Liver (tissue), 8 donors: ENCODE measurements at regions not wholly inside any gene's neighbourhood (a gene's known extent, or its start where the extent isn't known, plus 50 kb on each side); places are given as distances from the start of the nearest gene placed in this dataset.

ENCODE experiments used
- DNase-seq: peaks from one replicate; pipeline ENCODE4 v3.0.0-alpha.2; 2017; ENCODE audit warnings: low spot score
- H3K27ac ChIP-seq, 2 donors: one replicate each; pipeline ENCODE4 v1.7.0; 2013; ENCODE audit warnings: inconsistent platforms in 2 of 2, low read length in 2 of 2, control low read depth in 1 of 2, low read depth in 1 of 2, mild to moderate bottlenecking in 1 of 2
- H3K27me3 ChIP-seq, 4 donors: one replicate each; pipeline versions ENCODE4 v1.6.1 to v1.7.0; 2013; ENCODE audit warnings: low read length in 3 of 4, inconsistent platforms in 1 of 4, mild to moderate bottlenecking in 1 of 4, moderate library complexity in 1 of 4; ENCODE audit not compliant: control insufficient read depth in 4 of 4, insufficient read depth in 4 of 4
- H3K36me3 ChIP-seq, 4 donors: one replicate each; pipeline versions ENCODE4 v1.6.1 to v1.7.0; 2013; ENCODE audit warnings: low read length in 3 of 4, mild to moderate bottlenecking in 3 of 4, low read depth in 1 of 4, moderate library complexity in 1 of 4; ENCODE audit not compliant: control insufficient read depth in 4 of 4, insufficient read depth in 3 of 4
- H3K4me1 ChIP-seq, 4 donors: one replicate each; pipeline versions ENCODE4 v1.6.1 to v1.7.0; 2013; ENCODE audit warnings: low read length in 3 of 4, mild to moderate bottlenecking in 3 of 4, moderate library complexity in 1 of 4; ENCODE audit not compliant: control insufficient read depth in 4 of 4, insufficient read depth in 4 of 4
- H3K4me3 ChIP-seq, 3 donors: one replicate each; pipeline versions ENCODE4 v1.6.1 to v1.7.0; 2013; ENCODE audit warnings: low read length in 3 of 3, control low read depth in 1 of 3, low read depth in 1 of 3, mild to moderate bottlenecking in 1 of 3
- H3K9ac ChIP-seq, 2 donors: one replicate each; pipeline ENCODE4 v1.7.0; 2013; ENCODE audit warnings: low read length in 2 of 2, mild to moderate bottlenecking in 2 of 2, moderate library complexity in 2 of 2, control low read depth in 1 of 2, low read depth in 1 of 2
- H3K9me3 ChIP-seq, 4 donors: one replicate each; pipeline versions ENCODE4 v1.6.1 to v1.7.0; 2013; ENCODE audit warnings: low read length in 3 of 4; ENCODE audit not compliant: control insufficient read depth in 4 of 4
- EGR1 ChIP-seq, 2 donors: IDR thresholded peaks; 2 replicates each; pipeline ENCODE4 v1.6.1; 2016 to 2018; ENCODE audit warnings: antibody characterized with exemption in 2 of 2, low read depth in 2 of 2
- FOXA1 ChIP-seq: IDR thresholded peaks from 2 replicates; pipeline ENCODE4 v1.6.1; 2016; ENCODE audit warnings: antibody characterized with exemption
- FOXA2 ChIP-seq: IDR thresholded peaks from 2 replicates; pipeline ENCODE4 v1.6.1; 2016; ENCODE audit warnings: antibody characterized with exemption
- GABPA ChIP-seq, 2 donors: IDR thresholded peaks in 1 of 2; conservative IDR thresholded peaks in 1 of 2; 2 replicates each; pipeline ENCODE4 v1.6.1; 2016; ENCODE audit warnings: antibody characterized with exemption in 2 of 2, mild to moderate bottlenecking in 1 of 2, moderate library complexity in 1 of 2
- HNF4G ChIP-seq: IDR thresholded peaks from 2 replicates; pipeline ENCODE4 v1.6.1; 2016; ENCODE audit warnings: antibody characterized with exemption
- JUND ChIP-seq, 2 donors: IDR thresholded peaks; 2 replicates each; pipeline ENCODE4 v1.6.1; 2016; ENCODE audit warnings: antibody characterized with exemption in 2 of 2
- NR2F2 ChIP-seq: IDR thresholded peaks from 2 replicates; pipeline ENCODE4 v1.6.1; 2016; ENCODE audit warnings: antibody characterized with exemption
- RAD21 ChIP-seq, 2 donors: IDR thresholded peaks; 2 replicates each; pipeline ENCODE4 v1.6.1; 2016; ENCODE audit warnings: antibody characterized with exemption in 2 of 2, mild to moderate bottlenecking in 2 of 2
- RXRA ChIP-seq, 2 donors: IDR thresholded peaks; 2 replicates each; pipeline ENCODE4 v1.6.1; 2017 to 2018; ENCODE audit warnings: antibody characterized with exemption in 2 of 2, mild to moderate bottlenecking in 1 of 2
- SP1 ChIP-seq: IDR thresholded peaks from 2 replicates; pipeline ENCODE4 v1.6.1; 2018; ENCODE audit warnings: antibody characterized with exemption, mild to moderate bottlenecking
- TAF1 ChIP-seq: conservative IDR thresholded peaks from 2 replicates; pipeline ENCODE4 v1.6.1; 2016; ENCODE audit warnings: antibody characterized with exemption, mild to moderate bottlenecking
- YY1 ChIP-seq: IDR thresholded peaks from 2 replicates; pipeline ENCODE4 v1.6.1; 2016; ENCODE audit warnings: antibody characterized with exemption, mild to moderate bottlenecking
- WGBS: extraction: QIAGEN DNeasy Blood & Tissue Kit; methylation state at CpG from one replicate; pipeline ENCODE4 v1.1.7; 2013; 5-methylcytosine and 5-hydroxymethylcytosine counted together
- TF ChIP-seq, protein P1 (sequence below): fragments of 150-350 bp; IDR thresholded peaks from 2 replicates; pipeline ENCODE4 v1.5.1; 2017; ENCODE audit warnings: improper control_type of control experiment, low read depth, low read length; ENCODE audit not compliant: missing input control
- TF ChIP-seq, protein P2 (sequence below): IDR thresholded peaks from 2 replicates; pipeline ENCODE4 v1.6.1; 2016; ENCODE audit warnings: antibody characterized with exemption
- TF ChIP-seq, protein P3 (sequence below): IDR thresholded peaks from 2 replicates; pipeline ENCODE4 v1.6.1; 2016; ENCODE audit warnings: antibody characterized with exemption
- donor health status: healthy.
- donor health status: healthy.
- donor health status: healthy.
- donor health status: healthy.
- donor health status: healthy.

DNA sequence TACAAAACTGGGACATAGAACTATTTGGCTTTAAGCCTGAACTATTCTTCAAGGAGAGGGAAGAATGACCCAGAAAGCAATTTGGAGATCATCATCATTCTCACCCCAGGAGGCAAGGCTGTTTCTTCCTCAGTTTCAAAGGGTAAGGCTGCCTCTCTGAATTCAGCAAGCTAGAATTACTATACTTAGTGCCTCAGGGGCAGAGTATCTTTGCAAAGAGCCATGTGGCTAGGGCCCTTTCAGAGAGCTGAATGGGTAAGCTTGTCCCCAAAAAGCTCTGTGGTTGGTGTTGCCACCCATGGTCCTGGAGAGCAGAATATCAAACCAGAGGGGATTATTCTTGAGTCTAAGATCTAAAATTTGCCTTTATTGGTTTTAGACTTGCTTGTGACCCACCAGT, 720.3 kb upstream of the ARPP21 start:
- Histone ChIP-seq H3K9me3 (no peaks in the 10 kb centered on the region), H3K27ac (no peak overlapping the region), H3K4me1 (no peaks in the 10 kb centered on the region), H3K4me3 (no peak overlapping the region), H3K27me3 (no peaks in the 10 kb centered on the region), H3K9ac (no peak overlapping the region), H3K36me3 (no peaks in the 10 kb centered on the region)
- no peak for DNase-seq
- TF ChIP-seq, protein P1, sequence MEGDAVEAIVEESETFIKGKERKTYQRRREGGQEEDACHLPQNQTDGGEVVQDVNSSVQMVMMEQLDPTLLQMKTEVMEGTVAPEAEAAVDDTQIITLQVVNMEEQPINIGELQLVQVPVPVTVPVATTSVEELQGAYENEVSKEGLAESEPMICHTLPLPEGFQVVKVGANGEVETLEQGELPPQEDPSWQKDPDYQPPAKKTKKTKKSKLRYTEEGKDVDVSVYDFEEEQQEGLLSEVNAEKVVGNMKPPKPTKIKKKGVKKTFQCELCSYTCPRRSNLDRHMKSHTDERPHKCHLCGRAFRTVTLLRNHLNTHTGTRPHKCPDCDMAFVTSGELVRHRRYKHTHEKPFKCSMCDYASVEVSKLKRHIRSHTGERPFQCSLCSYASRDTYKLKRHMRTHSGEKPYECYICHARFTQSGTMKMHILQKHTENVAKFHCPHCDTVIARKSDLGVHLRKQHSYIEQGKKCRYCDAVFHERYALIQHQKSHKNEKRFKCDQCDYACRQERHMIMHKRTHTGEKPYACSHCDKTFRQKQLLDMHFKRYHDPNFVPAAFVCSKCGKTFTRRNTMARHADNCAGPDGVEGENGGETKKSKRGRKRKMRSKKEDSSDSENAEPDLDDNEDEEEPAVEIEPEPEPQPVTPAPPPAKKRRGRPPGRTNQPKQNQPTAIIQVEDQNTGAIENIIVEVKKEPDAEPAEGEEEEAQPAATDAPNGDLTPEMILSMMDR = no peak
- TF ChIP-seq TAF1 (no peak), EGR1 (IDR thresholded peaks at IDR 0.05; ENCODE audit: low read depth in 2 of 2) (no peak), NR2F2 (no peak), RXRA (IDR thresholded peaks at IDR 0.05) (no peak)
- TF ChIP-seq, protein P2, sequence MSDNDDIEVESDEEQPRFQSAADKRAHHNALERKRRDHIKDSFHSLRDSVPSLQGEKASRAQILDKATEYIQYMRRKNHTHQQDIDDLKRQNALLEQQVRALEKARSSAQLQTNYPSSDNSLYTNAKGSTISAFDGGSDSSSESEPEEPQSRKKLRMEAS = no peak

DNA sequence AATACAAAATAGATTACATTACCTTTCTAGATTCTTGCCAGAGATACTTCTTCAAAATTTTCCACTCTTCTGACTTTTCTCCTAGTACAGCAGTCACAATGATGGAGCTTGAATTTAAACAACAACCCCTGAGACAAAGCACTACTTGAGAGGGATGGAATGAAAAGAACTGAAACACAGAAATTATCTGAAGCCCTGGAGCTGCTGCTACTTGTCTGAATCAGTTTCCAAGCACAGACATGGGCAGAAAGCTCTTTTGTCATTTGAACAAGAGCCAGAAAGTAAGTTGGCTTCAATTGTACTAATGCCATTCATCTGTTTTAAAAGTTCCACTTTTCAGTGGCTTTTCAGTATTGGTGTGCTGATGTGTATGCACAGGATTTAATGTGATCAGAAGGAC, 718.5 kb upstream of the ARPP21 start:
- Histone ChIP-seq H3K27me3 (no peaks in the 10 kb centered on the region), H3K4me1 (no peaks in the 10 kb centered on the region), H3K36me3 (no peaks in the 10 kb centered on the region), H3K9me3 (no peaks in the 10 kb centered on the region), H3K9ac (no peak overlapping the region), H3K4me3 (no peak overlapping the region), H3K27ac (no peak overlapping the region)
- DNase-seq = no peak
- no peak for TF ChIP-seq FOXA1
- no peak for TF ChIP-seq TAF1
- no peak for TF ChIP-seq JUND (IDR thresholded peaks at IDR 0.05)
- TF ChIP-seq YY1 = no peak
- TF ChIP-seq SP1 = no peak
- no peak for TF ChIP-seq RAD21 (IDR thresholded peaks at IDR 0.05)
- TF ChIP-seq RXRA (IDR thresholded peaks at IDR 0.05) = no peak
- no peak for TF ChIP-seq HNF4G
- TF ChIP-seq GABPA (IDR thresholded peaks at IDR 0.05 in 1 of 2, conservative IDR thresholded peaks at IDR 0.05 in 1 of 2) = no peak

DNA sequence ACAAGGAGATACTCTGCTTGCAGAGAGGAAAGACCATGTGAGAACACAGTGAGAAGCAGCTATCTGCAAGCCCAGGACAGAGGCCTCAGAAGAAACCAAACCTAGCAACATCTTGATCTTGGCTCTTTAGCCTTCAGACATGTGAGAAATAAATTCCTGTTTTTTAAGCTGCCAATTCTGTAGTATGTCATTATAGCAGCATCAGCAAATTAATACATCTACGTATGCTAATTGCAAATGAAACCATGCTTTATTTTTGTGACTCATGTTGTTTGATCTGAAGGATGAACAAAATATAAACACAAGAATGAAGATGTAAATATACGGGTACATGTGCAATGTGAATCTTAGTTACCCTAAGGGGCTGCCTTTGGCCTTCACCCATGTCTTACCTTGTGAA, 714.4 kb upstream of the ARPP21 start:
- TF ChIP-seq FOXA1 (no peak), GABPA (IDR thresholded peaks at IDR 0.05 in 1 of 2, conservative IDR thresholded peaks at IDR 0.05 in 1 of 2) (no peak), NR2F2 (no peak), HNF4G (no peak), FOXA2 (no peak), JUND (IDR thresholded peaks at IDR 0.05) (no peak), YY1 (no peak), TAF1 (no peak), RXRA (IDR thresholded peaks at IDR 0.05) (no peak)
- TF ChIP-seq, protein P3, sequence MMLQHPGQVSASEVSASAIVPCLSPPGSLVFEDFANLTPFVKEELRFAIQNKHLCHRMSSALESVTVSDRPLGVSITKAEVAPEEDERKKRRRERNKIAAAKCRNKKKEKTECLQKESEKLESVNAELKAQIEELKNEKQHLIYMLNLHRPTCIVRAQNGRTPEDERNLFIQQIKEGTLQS = no peak
- TF ChIP-seq, protein P1 = no peak
- TF ChIP-seq, protein P2 = no peak
- H3K9me3 ChIP-seq = no peaks in the 10 kb centered on the region
- WGBS = 86% methylated on average over 2 of the region's 2 CpGs
- H3K9ac ChIP-seq = no peak overlapping the region
- no peak for DNase-seq
- H3K27ac ChIP-seq = no peak overlapping the region
- no peak overlapping the region for H3K4me3 ChIP-seq
- H3K27me3 ChIP-seq = no peaks in the 10 kb centered on the region
- H3K4me1 ChIP-seq = no peaks in the 10 kb centered on the region
- no peaks in the 10 kb centered on the region for H3K36me3 ChIP-seq
